ENCODE measurements at regions not wholly inside any gene's neighbourhood (a gene's known extent, or its start where the extent isn't known, plus 50 kb on each side); places are given as distances from the start of the nearest gene placed in this dataset.

GRCh38 chr1:239268007-239268406 is 118.4 kb upstream of the CHRM3 start:
- DNase-seq: no peak

- DNase-seq: no peak
These were observed 122.6 kb upstream of the CHRM3 start for GRCh38 chr1:239263801-239264200.

- DNase-seq: no peak
These were observed 123.8 kb upstream of the CHRM3 start for GRCh38 chr1:239262538-239262937.

GRCh38 chr1:239261521-239261920 is 124.8 kb upstream of the CHRM3 start:
- DNase-seq: no peak

GRCh38 chr1:239260842-239261241 is 125.5 kb upstream of the CHRM3 start:
- no peak for DNase-seq

- no peak for DNase-seq
These were observed 130.7 kb upstream of the CHRM3 start for GRCh38 chr1:239255628-239256160.

GRCh38 chr1:239254999-239255398 is 131.4 kb upstream of the CHRM3 start:
- DNase-seq: no peak

- DNase-seq: no peak
These were observed 133.3 kb upstream of the CHRM3 start for GRCh38 chr1:239253032-239253431.

- DNase-seq: no peak
These were observed 135.9 kb upstream of the CHRM3 start for GRCh38 chr1:239250353-239251035.

- DNase-seq: no peak
These were observed 139.1 kb upstream of the CHRM3 start for GRCh38 chr1:239247285-239247684.

- DNase-seq: no peak
These were observed 142.3 kb upstream of the CHRM3 start for GRCh38 chr1:239244084-239244483.

GRCh38 chr1:239243006-239243405 is 143.4 kb upstream of the CHRM3 start:
- no peak for DNase-seq

- no peak for DNase-seq
These were observed 144.0 kb upstream of the CHRM3 start for GRCh38 chr1:239242404-239242803.

- DNase-seq: no peak
These were observed 145.6 kb upstream of the CHRM3 start for GRCh38 chr1:239240736-239241135.

- DNase-seq: no peak
These were observed 146.8 kb upstream of the CHRM3 start for GRCh38 chr1:239239529-239239928.

- DNase-seq: no peak
These were observed 148.5 kb upstream of the CHRM3 start for GRCh38 chr1:239237912-239238311.

GRCh38 chr1:239233626-239234025 is 152.7 kb upstream of the CHRM3 start:
- no peak for DNase-seq

GRCh38 chr1:239232921-239233320 is 153.4 kb upstream of the CHRM3 start:
- no peak for DNase-seq

GRCh38 chr1:239228451-239228850 is 157.9 kb upstream of the CHRM3 start:
- no peak for DNase-seq

GRCh38 chr1:239225396-239225795 is 161.0 kb upstream of the CHRM3 start:
- DNase-seq: no peak

- DNase-seq: no peak
These were observed 162.3 kb upstream of the CHRM3 start for GRCh38 chr1:239224100-239224499.

GRCh38 chr1:239222999-239223398 is 163.4 kb upstream of the CHRM3 start:
- no peak for DNase-seq

GRCh38 chr1:239221656-239222055 is 164.7 kb upstream of the CHRM3 start:
- DNase-seq: no peak

GRCh38 chr1:239219679-239220078 is 166.7 kb upstream of the CHRM3 start:
- DNase-seq: no peak

Data from renal pelvis (tissue), 1 donor.